ENCODE measurements at regions not wholly inside any gene's neighbourhood (a gene's known extent, or its start where the extent isn't known, plus 50 kb on each side); places are given as distances from the start of the nearest gene placed in this dataset.
A peak's percentile ranks its signal among the peaks of the same experiment; 100 is the strongest.
"Not testable (repeated sequence)": the region's sequence is repeated elsewhere in the genome, so short reads cannot be mapped to it uniquely, and the experiment has no call there.

GRCh38 chr2:95727420-95727819 lies 135.6 kb downstream of the TRIM43 start:
- ATAC-seq (replicated peaks); H3K27ac Mint-ChIP-seq; H3K36me3 Mint-ChIP-seq (ENCODE audit: low read depth): not testable (repeated sequence)

GRCh38 chr2:95728878-95729596 lies 137.2 kb downstream of the TRIM43 start:
- peak; percentile 44 for ATAC-seq (replicated peaks)
- H3K9me3 Mint-ChIP-seq = no peaks in the 10 kb centered on the region
- H3K27ac Mint-ChIP-seq = no peak overlapping the region
- H3K36me3 Mint-ChIP-seq (ENCODE audit: low read depth) = no peaks in the 10 kb centered on the region
- H3K27me3 Mint-ChIP-seq = peaks cover 12% of the 10 kb centered on the region
- no peaks in the 10 kb centered on the region for H3K4me1 Mint-ChIP-seq
- no peak overlapping the region for H3K4me3 Mint-ChIP-seq

More at GRCh38 chr2:95727420-95727819, 135.6 kb downstream of the TRIM43 start:
- not testable (repeated sequence) for H3K4me1 Mint-ChIP-seq, H3K27me3 Mint-ChIP-seq, H3K9me3 Mint-ChIP-seq, H3K4me3 Mint-ChIP-seq

DNA sequence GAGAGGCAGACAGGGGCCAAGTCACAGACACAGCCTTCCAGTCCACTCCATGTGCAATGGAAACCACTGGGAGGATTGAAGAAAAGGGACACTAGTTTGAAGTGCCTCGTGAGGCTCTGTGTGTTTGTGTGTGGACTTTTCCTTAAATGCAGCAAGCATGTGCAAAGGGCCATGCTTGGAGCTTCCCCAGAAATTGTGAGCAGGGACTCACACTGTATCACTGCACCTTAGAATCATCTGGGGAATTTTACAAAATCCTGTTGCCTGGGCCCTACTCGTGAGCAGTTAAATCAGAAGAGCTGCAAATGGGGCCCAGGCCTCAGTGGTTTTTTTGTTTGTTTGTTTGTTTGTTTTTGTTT lies 137.8 kb downstream of the TRIM43 start:
- ATAC-seq (replicated peaks) = no peak
- H3K36me3 Mint-ChIP-seq (ENCODE audit: low read depth) = no peaks in the 10 kb centered on the region
- peaks cover 15% of the 10 kb centered on the region for H3K27me3 Mint-ChIP-seq
- H3K4me3 Mint-ChIP-seq = no peak overlapping the region
- no peaks in the 10 kb centered on the region for H3K9me3 Mint-ChIP-seq
- H3K4me1 Mint-ChIP-seq = no peaks in the 10 kb centered on the region
- no peak overlapping the region for H3K27ac Mint-ChIP-seq

- peak; percentile 23 for ATAC-seq (replicated peaks)
- Mint-ChIP-seq H3K4me1 (no peaks in the 10 kb centered on the region), H3K9me3 (no peaks in the 10 kb centered on the region), H3K4me3 (no peak overlapping the region), H3K36me3 (ENCODE audit: low read depth) (no peaks in the 10 kb centered on the region), H3K27ac (no peak overlapping the region), H3K27me3 (peaks cover 23% of the 10 kb centered on the region)
Observed at GRCh38 chr2:95730813-95731212, 139.0 kb downstream of the TRIM43 start.

- H3K4me1 Mint-ChIP-seq = no peaks in the 10 kb centered on the region
- no peaks in the 10 kb centered on the region for H3K36me3 Mint-ChIP-seq (ENCODE audit: low read depth)
- H3K9me3 Mint-ChIP-seq = no peaks in the 10 kb centered on the region
- no peak for ATAC-seq (replicated peaks)
- no peak overlapping the region for H3K27ac Mint-ChIP-seq
- H3K27me3 Mint-ChIP-seq = peaks cover 35% of the 10 kb centered on the region
- H3K4me3 Mint-ChIP-seq = no peak overlapping the region
Observed at GRCh38 chr2:95734976-95735890, 143.4 kb downstream of the TRIM43 start.

DNA sequence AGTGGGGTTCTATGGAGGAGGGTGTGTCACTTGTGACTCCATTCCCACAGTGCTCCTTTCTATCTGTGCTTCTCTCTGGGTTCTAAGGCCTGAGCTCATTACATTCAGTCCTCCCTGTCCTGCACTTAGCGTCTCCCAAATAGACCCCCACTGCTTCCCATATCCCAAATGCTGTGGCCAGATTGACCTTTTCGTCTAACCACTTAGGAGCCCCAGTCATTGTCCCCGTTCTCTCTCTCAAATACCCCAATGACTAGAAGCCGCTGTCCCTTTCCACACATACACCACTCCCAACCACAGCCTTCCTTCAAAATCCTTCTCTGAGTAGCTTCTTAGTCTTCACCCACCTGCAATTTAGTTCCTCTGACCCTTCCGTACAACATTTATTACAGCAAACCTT lies 146.5 kb downstream of the TRIM43 start:
- no peak overlapping the region for H3K27ac Mint-ChIP-seq

GRCh38 chr2:95752126-95752525 lies 160.3 kb downstream of the TRIM43 start:
- not testable (repeated sequence) for H3K36me3 Mint-ChIP-seq (ENCODE audit: low read depth); H3K4me3 Mint-ChIP-seq; ATAC-seq (replicated peaks); H3K4me1 Mint-ChIP-seq; H3K27ac Mint-ChIP-seq; H3K9me3 Mint-ChIP-seq
- peaks cover 20% of the 10 kb centered on the region for H3K27me3 Mint-ChIP-seq

More for the DNA sequence above, 146.5 kb downstream of the TRIM43 start:
- Mint-ChIP-seq H3K27me3 (peaks cover 36% of the 10 kb centered on the region), H3K4me1 (no peaks in the 10 kb centered on the region), H3K36me3 (ENCODE audit: low read depth) (no peaks in the 10 kb centered on the region), H3K4me3 (no peak overlapping the region), H3K9me3 (no peaks in the 10 kb centered on the region)
- no peak for ATAC-seq (replicated peaks)

DNA sequence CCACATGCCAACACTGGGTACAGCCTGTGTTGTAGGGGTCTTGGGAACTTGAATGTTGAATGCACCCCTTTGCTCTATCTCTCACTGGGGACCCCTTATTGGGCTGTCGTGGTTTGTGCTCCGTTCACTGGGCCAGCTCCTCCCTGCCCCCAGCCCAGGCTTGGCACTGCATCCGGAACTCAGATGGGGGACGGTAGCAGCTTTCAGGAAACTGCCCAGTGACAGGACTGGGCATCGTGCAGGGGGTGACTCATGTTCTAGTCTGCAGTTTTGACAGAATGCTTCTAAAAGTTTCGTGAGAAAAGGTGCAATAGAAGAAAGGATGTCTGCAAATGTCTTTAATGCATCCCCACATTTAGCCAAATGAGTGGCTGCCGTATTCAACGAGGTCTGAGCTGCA lies 162.0 kb downstream of the TRIM43 start:
- H3K4me3 Mint-ChIP-seq, H3K9me3 Mint-ChIP-seq: not testable (repeated sequence)

GRCh38 chr2:95754213-95754612 lies 162.4 kb downstream of the TRIM43 start:
- H3K27ac Mint-ChIP-seq; H3K4me3 Mint-ChIP-seq; H3K4me1 Mint-ChIP-seq; H3K9me3 Mint-ChIP-seq; ATAC-seq (replicated peaks); H3K36me3 Mint-ChIP-seq (ENCODE audit: low read depth): not testable (repeated sequence)
- peaks cover 12% of the 10 kb centered on the region for H3K27me3 Mint-ChIP-seq

More for the DNA sequence above, 162.0 kb downstream of the TRIM43 start:
- not testable (repeated sequence) for H3K27ac Mint-ChIP-seq; ATAC-seq (replicated peaks); H3K36me3 Mint-ChIP-seq (ENCODE audit: low read depth); H3K4me1 Mint-ChIP-seq
- H3K27me3 Mint-ChIP-seq = peaks cover 12% of the 10 kb centered on the region

DNA sequence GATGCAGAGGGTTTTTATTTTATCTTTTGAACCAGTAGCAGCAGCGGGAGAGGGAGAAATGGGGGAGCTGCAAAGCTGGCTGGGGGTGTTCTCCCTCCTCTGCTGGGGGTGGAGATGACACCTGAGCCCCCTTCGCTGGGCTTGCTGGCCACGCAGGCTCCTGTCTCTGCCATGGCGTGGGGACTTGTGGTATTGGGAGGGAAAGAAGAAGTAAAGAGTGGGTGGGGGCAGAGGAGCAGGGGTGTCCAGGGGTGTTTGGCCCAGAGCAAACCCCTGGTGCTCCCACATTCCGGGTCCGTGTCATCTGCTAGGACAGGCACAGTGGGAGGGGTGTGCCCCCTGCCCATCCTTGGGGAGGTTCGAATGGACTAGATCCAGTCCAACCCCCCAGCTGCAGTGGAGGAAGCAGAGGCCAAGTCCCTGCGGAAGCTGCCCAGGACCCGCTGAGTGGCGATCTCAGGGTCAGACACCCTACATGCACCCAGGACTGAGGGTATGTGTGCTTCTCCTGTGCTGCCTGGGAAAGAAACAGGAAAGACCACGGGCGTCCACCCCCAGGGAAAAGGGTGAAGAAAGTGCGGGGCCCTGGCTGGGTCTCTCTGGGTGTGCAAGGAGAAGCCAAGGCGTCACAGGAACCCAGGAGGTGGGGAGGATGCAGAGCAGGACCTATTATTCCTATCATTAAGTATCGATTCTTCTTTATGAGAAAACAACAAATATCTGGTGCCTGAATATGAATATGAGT lies 163.2 kb downstream of the TRIM43 start:
- not testable (repeated sequence) for H3K9me3 Mint-ChIP-seq; H3K36me3 Mint-ChIP-seq (ENCODE audit: low read depth); H3K27ac Mint-ChIP-seq; H3K27me3 Mint-ChIP-seq; H3K4me3 Mint-ChIP-seq; ATAC-seq (replicated peaks); H3K4me1 Mint-ChIP-seq

DNA sequence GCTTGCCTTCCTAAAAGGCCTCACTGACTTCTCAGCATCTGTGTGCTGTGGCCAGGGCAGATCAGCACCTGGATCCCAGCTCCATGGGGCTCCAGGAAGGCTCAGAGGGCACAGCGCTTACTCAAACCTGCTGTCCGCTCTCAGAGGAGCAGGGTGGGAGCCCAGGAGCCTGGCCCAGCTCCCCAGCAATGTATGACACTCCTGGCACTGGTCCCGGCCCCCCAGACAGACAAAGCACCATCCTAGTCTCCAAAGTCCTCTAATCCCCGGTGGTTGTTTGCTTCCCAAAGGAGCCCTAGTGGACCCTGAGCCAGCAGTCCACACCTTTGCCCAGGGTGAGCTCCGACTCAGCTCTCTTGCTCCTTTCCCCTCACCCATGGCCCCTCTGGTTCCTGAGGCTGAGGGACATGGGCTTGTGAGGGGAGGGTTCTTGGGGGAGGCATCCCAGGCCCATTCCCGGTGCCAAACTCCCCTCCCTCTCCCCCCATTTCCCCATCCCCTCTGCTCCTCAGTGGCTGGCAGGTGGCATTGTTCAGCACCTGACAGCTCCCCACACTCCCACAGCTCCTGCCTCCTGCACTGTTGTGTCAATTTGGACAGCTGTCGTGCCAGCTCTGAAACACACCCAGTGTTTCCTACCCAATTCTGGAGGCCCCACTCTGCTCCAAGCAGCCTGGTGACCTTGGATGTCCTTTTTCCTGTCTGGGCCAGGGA lies 164.3 kb downstream of the TRIM43 start:
- not testable (repeated sequence) for H3K27ac Mint-ChIP-seq; H3K9me3 Mint-ChIP-seq; H3K27me3 Mint-ChIP-seq; ATAC-seq (replicated peaks); H3K4me3 Mint-ChIP-seq; H3K4me1 Mint-ChIP-seq; H3K36me3 Mint-ChIP-seq (ENCODE audit: low read depth)

DNA sequence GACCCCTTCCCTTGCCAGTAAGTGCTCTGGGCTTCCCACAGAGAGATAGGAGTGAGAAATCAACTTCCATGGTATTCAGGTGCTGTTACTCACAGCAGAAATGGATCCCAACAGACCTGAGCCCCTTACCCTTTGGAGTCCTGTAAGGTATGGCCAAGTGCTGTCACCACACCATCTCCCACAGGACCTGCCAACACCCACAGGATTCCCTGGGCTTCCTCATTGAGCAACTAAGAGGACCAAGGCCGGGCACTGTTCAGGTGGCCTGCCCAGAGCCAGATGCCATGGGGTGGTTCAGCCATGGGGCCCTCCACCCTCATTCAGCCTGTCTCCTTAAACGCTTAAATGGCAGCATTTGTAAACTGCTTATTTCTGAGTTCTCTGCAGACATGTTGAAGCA lies 166.2 kb downstream of the TRIM43 start:
- Mint-ChIP-seq H3K4me3 (no peak overlapping the region), H3K36me3 (ENCODE audit: low read depth) (no peaks in the 10 kb centered on the region), H3K4me1 (no peaks in the 10 kb centered on the region), H3K27ac (no peak overlapping the region), H3K9me3 (no peaks in the 10 kb centered on the region), H3K27me3 (peaks cover 3% of the 10 kb centered on the region)
- ATAC-seq (replicated peaks) = no peak

- H3K36me3 Mint-ChIP-seq (ENCODE audit: low read depth) = no peaks in the 10 kb centered on the region
- H3K4me1 Mint-ChIP-seq = no peaks in the 10 kb centered on the region
- ATAC-seq (replicated peaks) = no peak
- no peaks in the 10 kb centered on the region for H3K9me3 Mint-ChIP-seq
- H3K27me3 Mint-ChIP-seq = peaks cover 3% of the 10 kb centered on the region
- no peak overlapping the region for H3K27ac Mint-ChIP-seq
- no peak overlapping the region for H3K4me3 Mint-ChIP-seq
Observed at GRCh38 chr2:95759481-95760246, 167.9 kb downstream of the TRIM43 start.
